Aorta (tissue), 5 donors: ENCODE measurements at regions not wholly inside any gene's neighbourhood (a gene's known extent, or its start where the extent isn't known, plus 50 kb on each side); places are given as distances from the start of the nearest gene placed in this dataset.
A peak's percentile ranks its signal among the peaks of the same experiment; 100 is the strongest.

ENCODE experiments used
- ATAC-seq: fragments of 200-7000 bp; cut with Tn5 transposase; one replicate; pipeline ENCODE4 v1.9.1; 2022; ENCODE audit warnings: moderate library complexity; ENCODE audit not compliant: low FRiP score
- DNase-seq, 2 donors: peaks; one replicate each; pipeline ENCODE4 v3.0.0-alpha.2; 2020
- H3K27ac ChIP-seq, 2 donors: one replicate each; pipeline ENCODE4 v1.5.1; 2013; ENCODE audit warnings: low read length in 2 of 2, mild to moderate bottlenecking in 2 of 2, moderate library complexity in 2 of 2, control low read depth in 1 of 2, inconsistent platforms in 1 of 2, low read depth in 1 of 2
- H3K27me3 ChIP-seq, 2 donors: one replicate each; pipeline ENCODE4 v1.6.1; 2013; ENCODE audit warnings: control low read depth in 1 of 2, low read length in 1 of 2, mild to moderate bottlenecking in 1 of 2, moderate library complexity in 1 of 2; ENCODE audit not compliant: insufficient read depth in 2 of 2, control insufficient read depth in 1 of 2
- H3K36me3 ChIP-seq, 2 donors: one replicate each; pipeline ENCODE4 v1.6.1; 2013; ENCODE audit warnings: control low read depth in 1 of 2, low read length in 1 of 2, mild to moderate bottlenecking in 1 of 2; ENCODE audit not compliant: insufficient read depth in 2 of 2, control insufficient read depth in 1 of 2
- H3K4me1 ChIP-seq, 2 donors: one replicate each; pipeline ENCODE4 v1.6.1; 2013; ENCODE audit warnings: low read length in 2 of 2, control low read depth in 1 of 2, mild to moderate bottlenecking in 1 of 2, moderate library complexity in 1 of 2; ENCODE audit not compliant: insufficient read depth in 2 of 2, control insufficient read depth in 1 of 2
- H3K4me3 ChIP-seq, 2 donors: one replicate each; pipeline ENCODE4 v1.5.1; 2013; ENCODE audit warnings: low read length in 2 of 2, control low read depth in 1 of 2, mild to moderate bottlenecking in 1 of 2
- H3K9me3 ChIP-seq: one replicate; pipeline ENCODE4 v1.6.1; 2013; ENCODE audit warnings: mild to moderate bottlenecking, low read length; ENCODE audit not compliant: control insufficient read depth
- WGBS, 2 donors: extraction: QIAGEN DNeasy Blood & Tissue Kit; methylation state at CpG; one replicate each; pipeline ENCODE4 v1.1.7; 2013; 5-methylcytosine and 5-hydroxymethylcytosine counted together
- intact Hi-C, 2 donors: fragments of 100-400 bp; cut with DNase I; formaldehyde crosslinking; loops; one replicate each; pipeline versions ENCODE4 v1.14.2 to v1.15.0; 2022
- donor health status: healthy with polysubstance abuse.
- donor health status: Bipolar disorder and iron deficiency.
- donor health status: DM: no; HTN: no; CAD: no.
- donor health status: DM: no; HTN: no; CAD: no.
- donor health status: DM: yes; HTN: yes; CAD: no.

- Histone ChIP-seq H3K36me3 (no peaks in the 10 kb centered on the region), H3K27me3 (no peaks in the 10 kb centered on the region), H3K4me1 (no peaks in the 10 kb centered on the region), H3K27ac (no peak overlapping the region), H3K4me3 (no peak overlapping the region), H3K9me3 (peaks cover 1% of the 10 kb centered on the region)
- DNase-seq: no peak
- 47 to 59% methylated on average over 2 of the region's 2 CpGs for WGBS, 2 donors
- no peak for ATAC-seq
- intact Hi-C loops: no loop called here
These were observed 265.1 kb upstream of the EDNRB start for GRCh38 chr13:78183732-78184131.

- Histone ChIP-seq H3K27me3 (no peaks in the 10 kb centered on the region), H3K9me3 (peaks cover 1% of the 10 kb centered on the region), H3K27ac (no peak overlapping the region), H3K36me3 (no peaks in the 10 kb centered on the region), H3K4me3 (no peak overlapping the region), H3K4me1 (no peaks in the 10 kb centered on the region)
- WGBS, 2 donors: 52 to 53% methylated on average over 2 of the region's 2 CpGs
- ATAC-seq: no peak
- intact Hi-C loops: no loop called here
- no peak for DNase-seq
These were observed 264.2 kb upstream of the EDNRB start for GRCh38 chr13:78182813-78183212.

DNA sequence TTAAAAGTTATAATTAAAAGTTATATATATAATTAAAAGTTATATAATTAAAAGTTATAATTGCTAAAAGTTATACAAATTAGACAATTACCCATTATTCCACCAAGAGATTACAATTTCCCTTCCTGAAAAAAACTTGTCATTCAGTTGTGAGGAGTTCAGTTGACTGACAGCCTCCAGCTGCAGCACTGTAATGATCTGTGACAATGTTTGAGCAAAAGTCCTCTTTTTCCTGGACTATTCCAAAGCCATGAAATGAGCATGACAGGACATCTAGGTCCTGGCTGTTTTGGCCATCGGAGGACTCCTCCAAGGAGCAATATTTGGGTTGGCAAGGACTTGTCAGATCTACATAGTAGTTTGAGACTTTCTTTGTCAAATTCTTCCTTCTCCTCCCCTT, 258.7 kb upstream of the EDNRB start:
- Histone ChIP-seq H3K9me3 (no peaks in the 10 kb centered on the region), H3K4me1 (no peaks in the 10 kb centered on the region), H3K36me3 (no peaks in the 10 kb centered on the region), H3K4me3 (no peak overlapping the region), H3K27me3 (no peaks in the 10 kb centered on the region), H3K27ac (no peak overlapping the region)
- DNase-seq: no peak
- intact Hi-C loops: no loop called here
- no peak for ATAC-seq
- WGBS, 2 donors: 56 to 75% methylated on average over 1 of the region's 1 CpG

DNA sequence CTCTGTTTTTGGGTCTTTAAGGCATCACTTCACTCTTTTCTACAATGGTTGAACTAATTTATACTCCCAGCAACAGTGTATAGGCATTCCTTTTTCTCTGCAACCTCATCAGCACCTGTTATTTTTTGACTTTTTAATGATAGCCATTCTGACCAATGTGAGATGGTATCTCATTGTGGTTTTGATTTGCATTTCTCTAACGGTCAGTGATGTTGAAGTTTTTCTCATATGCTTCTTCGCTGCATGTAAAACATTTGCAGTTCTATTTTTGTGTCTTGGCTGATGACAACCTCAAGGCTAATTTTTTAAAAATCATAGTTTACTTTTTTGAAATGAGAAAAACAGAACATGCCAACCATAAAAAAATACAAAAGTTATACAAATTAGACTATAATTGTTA, 258.2 kb upstream of the EDNRB start:
- Histone ChIP-seq H3K4me1 (no peaks in the 10 kb centered on the region), H3K4me3 (no peak overlapping the region), H3K36me3 (no peaks in the 10 kb centered on the region), H3K27me3 (no peaks in the 10 kb centered on the region), H3K9me3 (no peaks in the 10 kb centered on the region), H3K27ac (no peak overlapping the region)
- no peak for DNase-seq
- ATAC-seq: no peak
- intact Hi-C loops: no loop called here
- WGBS, 2 donors: 75 to 79% methylated on average over 2 of the region's 2 CpGs

DNA sequence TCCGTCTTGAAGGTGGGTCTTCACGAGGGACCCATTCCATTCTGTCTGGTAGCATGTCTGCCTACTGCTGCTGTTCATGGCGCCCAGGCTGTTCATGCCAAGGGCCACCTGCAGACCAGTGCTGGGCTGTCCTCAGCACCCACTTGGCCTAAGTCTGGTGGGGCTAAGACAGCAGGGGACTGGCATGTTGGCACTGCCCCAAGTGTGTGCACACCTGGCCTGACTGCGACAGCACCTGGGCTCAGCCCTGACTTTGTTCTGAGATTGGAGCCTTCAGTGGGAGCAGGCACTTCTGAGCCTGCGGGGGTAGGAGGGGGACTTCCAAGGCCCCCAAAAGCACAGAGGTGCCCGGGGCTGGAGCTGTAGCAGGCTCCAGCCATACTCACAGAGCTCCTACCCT, 250.8 kb upstream of the EDNRB start:
- no peak overlapping the region for H3K4me3 ChIP-seq
- peak in 1 of 2 donors; percentile 32 for DNase-seq
- no peaks in the 10 kb centered on the region for H3K36me3 ChIP-seq
- no peaks in the 10 kb centered on the region for H3K4me1 ChIP-seq
- intact Hi-C loops: no loop called here
- no peak for ATAC-seq
- no peaks in the 10 kb centered on the region for H3K27me3 ChIP-seq
- 85 to 92% methylated on average over 6 of the region's 6 CpGs for WGBS, 2 donors
- no peak overlapping the region for H3K27ac ChIP-seq
- no peaks in the 10 kb centered on the region for H3K9me3 ChIP-seq

- H3K27ac ChIP-seq: no peak overlapping the region
- 70 to 76% methylated on average over 4 of the region's 4 CpGs for WGBS, 2 donors
- DNase-seq: no peak
- no peaks in the 10 kb centered on the region for H3K27me3 ChIP-seq
- H3K9me3 ChIP-seq: no peaks in the 10 kb centered on the region
- ATAC-seq: no peak
- H3K36me3 ChIP-seq: no peaks in the 10 kb centered on the region
- intact Hi-C loops: no loop called here
- no peak overlapping the region for H3K4me3 ChIP-seq
- no peaks in the 10 kb centered on the region for H3K4me1 ChIP-seq
These were observed 250.3 kb upstream of the EDNRB start for GRCh38 chr13:78168981-78169380.

DNA sequence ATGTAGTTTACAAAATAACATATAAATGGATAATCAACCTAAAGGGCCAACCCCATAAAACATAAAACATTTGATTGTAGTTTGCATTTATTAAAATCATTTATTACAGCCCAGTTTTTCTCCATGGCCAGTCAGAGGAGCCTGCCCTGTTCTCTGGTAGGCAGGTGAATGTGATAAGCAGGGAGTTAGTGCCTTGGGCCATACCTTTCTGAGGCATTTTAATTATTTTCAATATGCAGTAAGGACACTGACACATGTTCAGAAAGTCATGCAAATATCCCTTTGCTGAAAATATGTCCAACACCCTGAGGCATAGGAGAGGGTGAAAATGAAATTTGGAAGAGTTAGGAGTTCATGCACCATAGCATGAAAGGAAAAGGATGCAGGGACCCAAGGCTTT, 242.6 kb upstream of the EDNRB start:
- H3K27ac ChIP-seq: no peak overlapping the region
- no peaks in the 10 kb centered on the region for H3K9me3 ChIP-seq
- no peak overlapping the region for H3K4me3 ChIP-seq
- intact Hi-C loops: no loop called here
- no peaks in the 10 kb centered on the region for H3K4me1 ChIP-seq
- no peaks in the 10 kb centered on the region for H3K27me3 ChIP-seq
- H3K36me3 ChIP-seq: no peaks in the 10 kb centered on the region
- DNase-seq: no peak
- ATAC-seq: no peak

GRCh38 chr13:78160793-78161192, 242.2 kb upstream of the EDNRB start:
- 41 to 47% methylated on average over 2 of the region's 2 CpGs for WGBS, 2 donors
- intact Hi-C loops: no loop called here

GRCh38 chr13:78152415-78152814, 233.8 kb upstream of the EDNRB start:
- Histone ChIP-seq H3K4me1 (no peaks in the 10 kb centered on the region), H3K27me3 (no peaks in the 10 kb centered on the region), H3K9me3 (no peaks in the 10 kb centered on the region), H3K4me3 (no peak overlapping the region), H3K36me3 (no peaks in the 10 kb centered on the region), H3K27ac (no peak overlapping the region)
- intact Hi-C loops: no loop called here
- ATAC-seq (no peak), DNase-seq (no peak)
- 95 to 98% methylated on average over 2 of the region's 2 CpGs for WGBS, 2 donors

More at GRCh38 chr13:78160793-78161192, 242.2 kb upstream of the EDNRB start:
- no peaks in the 10 kb centered on the region for H3K36me3 ChIP-seq
- ATAC-seq: no peak
- H3K4me3 ChIP-seq: no peak overlapping the region
- no peaks in the 10 kb centered on the region for H3K27me3 ChIP-seq
- no peaks in the 10 kb centered on the region for H3K4me1 ChIP-seq
- H3K9me3 ChIP-seq: no peaks in the 10 kb centered on the region
- no peak overlapping the region for H3K27ac ChIP-seq
- no peak for DNase-seq
